HCT116 (cell line): ENCODE measurements at regions not wholly inside any gene's neighbourhood (a gene's known extent, or its start where the extent isn't known, plus 50 kb on each side); places are given as distances from the start of the nearest gene placed in this dataset.

Source experiments
- ATAC-seq: fragments of 200-7000 bp; cut with Tn5 transposase; 2 replicates; pipeline ENCODE4 v1.9.1; 2020; ENCODE audit warnings: mild to moderate bottlenecking, moderate library complexity
- BruUV-seq: library from RNA; stranded (reverse); fragments of 400-500 nt; replicated peaks from 2 replicates; lab custom pipeline; 2021; lab: Mats Ljungman, UMichigan
- CTCF ChIA-PET: fragments of 300-600 bp; sonication (Branson Sonifier 250); formaldehyde crosslinking; loops from one replicate; lab custom pipeline; 2021; ENCODE audit warnings: antibody characterized with exemption; lab: Charles Lee
- POLR2A ChIA-PET: fragments of 300-600, 350-600 bp; sonication (Branson Sonifier 250); formaldehyde crosslinking; loops from one replicate; lab custom pipeline; 2021; ENCODE audit warnings: antibody characterized with exemption; lab: Charles Lee
- RAD21 ChIA-PET, 2 experiments: fragments of 300-600 bp; sonication (Branson Sonifier 250); formaldehyde crosslinking; loops; one replicate each; lab custom pipeline; 2023; ENCODE audit warnings: low total read pairs in 2 of 2; ENCODE audit not compliant: uncharacterized antibody in 2 of 2, unreplicated experiment in 2 of 2, low non-redundant PET in 1 of 2; lab: Charles Lee
- DNase-seq: peaks from one replicate; pipeline ENCODE4 v3.0.0-alpha.2; 2010; ENCODE audit warnings: low read depth, low spot score
- H2AFZ ChIP-seq: fragments of 200-600 bp; shearing (Covaris generic), sonication (generic); 2 replicates; pipeline ENCODE4 v1.6.1; 2017; ENCODE audit warnings: low read depth, mixed run types, mixed read lengths, antibody characterized with exemption, low read length; ENCODE audit not compliant: poor library complexity, severe bottlenecking
- H3K27ac ChIP-seq: 2 replicates; pipeline ENCODE4 v1.5.1; 2012; ENCODE audit warnings: low read depth, low read length
- H3K27me3 ChIP-seq: fragments of 200-600 bp; sonication (generic); 2 replicates; pipeline ENCODE4 v1.6.1; 2016; ENCODE audit warnings: mixed run types, low read length, mixed read lengths; ENCODE audit not compliant: insufficient read depth
- H3K36me3 ChIP-seq, 2 experiments: fragments of 200-500 bp in 1 of 2; fragments of 200-600 bp in 1 of 2; sonication (Bioruptor generic) in 1 of 2; sonication (generic) in 1 of 2; 2 replicates each; pipeline versions ENCODE4 v1.5.1 to v1.6.1; 2014 to 2016; ENCODE audit warnings: low read length in 2 of 2, inconsistent platforms in 1 of 2, mixed read lengths in 1 of 2, mixed run types in 1 of 2; ENCODE audit not compliant: insufficient read depth in 2 of 2, control insufficient read depth in 1 of 2
- H3K4me1 ChIP-seq, 2 experiments: fragments of 200-600 bp in 1 of 2; sonication (generic) in 1 of 2; 2 replicates each; pipeline versions ENCODE4 v1.5.1 to v1.6.1; 2012 to 2017; ENCODE audit warnings: low read length in 2 of 2, inconsistent platforms in 1 of 2, mild to moderate bottlenecking in 1 of 2, mixed read lengths in 1 of 2, mixed run types in 1 of 2, moderate library complexity in 1 of 2; ENCODE audit not compliant: insufficient read depth in 2 of 2, control insufficient read depth in 1 of 2
- H3K4me2 ChIP-seq: fragments of 200-600 bp; sonication (generic); 2 replicates; pipeline ENCODE4 v1.6.1; 2017; ENCODE audit warnings: mixed run types, low read length, mixed read lengths
- H3K4me3 ChIP-seq, 2 experiments: fragments of 200-600 bp in 1 of 2; sonication (generic) in 1 of 2; replicated peaks in 1 of 2; 2 replicates each; pipeline ENCODE4 v1.5.1; 2011 to 2016; ENCODE audit warnings: low read length in 2 of 2, control low read depth in 1 of 2, low read depth in 1 of 2, mild to moderate bottlenecking in 1 of 2, mixed read lengths in 1 of 2, mixed run types in 1 of 2
- H3K79me2 ChIP-seq: fragments of 200-600 bp; sonication (generic); 2 replicates; pipeline ENCODE4 v1.6.1; 2017; ENCODE audit warnings: mild to moderate bottlenecking, mixed run types, low read length, moderate library complexity, mixed read lengths; ENCODE audit not compliant: insufficient read depth
- H3K9ac ChIP-seq: fragments of 200-600 bp; sonication (generic); 2 replicates; pipeline ENCODE4 v1.6.1; 2016; ENCODE audit warnings: low read length, mixed read lengths
- H3K9me2 ChIP-seq: fragments of 200-600 bp; sonication (generic), shearing (Covaris generic); 2 replicates; pipeline ENCODE4 v1.6.1; 2017; ENCODE audit warnings: mixed run types, mild to moderate bottlenecking, moderate library complexity; ENCODE audit not compliant: insufficient read depth
- H3K9me3 ChIP-seq, 2 experiments: fragments of 200-500 bp in 1 of 2; fragments of 200-600 bp in 1 of 2; sonication (Bioruptor generic) in 1 of 2; sonication (generic) in 1 of 2; 2 replicates each; pipeline ENCODE4 v1.6.1; 2014 to 2017; ENCODE audit warnings: low read length in 2 of 2, mixed read lengths in 2 of 2, inconsistent platforms in 1 of 2, low read depth in 1 of 2, mild to moderate bottlenecking in 1 of 2, mixed run types in 1 of 2, moderate library complexity in 1 of 2; ENCODE audit not compliant: control insufficient read depth in 1 of 2, insufficient read depth in 1 of 2
- H4K20me1 ChIP-seq: fragments of 200-600 bp; sonication (generic), shearing (Covaris generic); 2 replicates; pipeline ENCODE4 v1.6.1; 2017; ENCODE audit warnings: mixed run types, mild to moderate bottlenecking, moderate library complexity; ENCODE audit not compliant: insufficient read depth
- ATF3 ChIP-seq: IDR thresholded peaks from 2 replicates; pipeline ENCODE4 v1.6.1; 2012
- CEBPB ChIP-seq: IDR thresholded peaks from 2 replicates; pipeline ENCODE4 v1.6.1; 2012; ENCODE audit warnings: low read depth
- EGR1 ChIP-seq: IDR thresholded peaks from 2 replicates; pipeline ENCODE4 v1.6.1; 2012; ENCODE audit warnings: low read depth
- EZH2 ChIP-seq: fragments of 200-600 bp; sonication (generic); IDR thresholded peaks from 2 replicates; pipeline ENCODE4 v1.6.1; 2017; ENCODE audit warnings: antibody characterized with exemption, mixed run types
- FOSL1 ChIP-seq: IDR thresholded peaks from 2 replicates; pipeline ENCODE4 v1.6.1; 2012; ENCODE audit warnings: low read depth
- JUND ChIP-seq: IDR thresholded peaks from 2 replicates; pipeline ENCODE4 v1.6.1; 2012
- MAX ChIP-seq: IDR thresholded peaks from 2 replicates; pipeline ENCODE4 v1.6.1; 2012
- POLR2AphosphoS5 ChIP-seq: IDR thresholded peaks from 2 replicates; pipeline ENCODE4 v1.6.1; 2011; ENCODE audit warnings: mild to moderate bottlenecking, low read depth, low read length, moderate library complexity
- RAD21 ChIP-seq: IDR thresholded peaks from 2 replicates; pipeline ENCODE4 v1.6.1; 2012; ENCODE audit warnings: low read depth, mild to moderate bottlenecking
- SIN3A ChIP-seq: IDR thresholded peaks from 2 replicates; pipeline ENCODE4 v1.6.1; 2012; ENCODE audit warnings: low read depth
- SRF ChIP-seq: IDR thresholded peaks from 2 replicates; pipeline ENCODE4 v1.6.1; 2012; ENCODE audit warnings: low read depth
- TCF7L2 ChIP-seq: IDR thresholded peaks from 2 replicates; pipeline ENCODE4 v1.7.0; 2011; ENCODE audit warnings: borderline replicate concordance, inconsistent platforms; ENCODE audit not compliant: insufficient read depth, insufficient read length; ENCODE audit errors: extremely low read depth
- YY1 ChIP-seq: IDR thresholded peaks from 2 replicates; pipeline ENCODE4 v1.6.1; 2011; ENCODE audit warnings: low read length, low read depth, moderate library complexity, mild to moderate bottlenecking; ENCODE audit not compliant: insufficient replicate concordance; ENCODE audit errors: extremely low read depth
- ZBTB33 ChIP-seq: IDR thresholded peaks from 2 replicates; pipeline ENCODE4 v1.6.1; 2011; ENCODE audit warnings: mild to moderate bottlenecking, low read length, moderate library complexity; ENCODE audit not compliant: insufficient replicate concordance; ENCODE audit errors: extremely low read depth
- intact Hi-C: fragments of 100-400 bp; cut with micrococcal nuclease; formaldehyde crosslinking; loops from 2 replicates; pipeline ENCODE4 v1.10.0; 2022

- ChIA-PET RAD21 (no interaction called here), POLR2A (no interaction called here)
- H3K36me3 ChIP-seq, result no peaks in the 10 kb centered on the region
- no peak overlapping the region for H2AFZ ChIP-seq
- TF ChIP-seq EZH2, result no peak
- TF ChIP-seq YY1, result no peak
- TF ChIP-seq EGR1, result no peak
- no peak for TF ChIP-seq MAX
- no peak for TF ChIP-seq ATF3
- TF ChIP-seq RAD21, result no peak
- TF ChIP-seq POLR2AphosphoS5, result no peak
- no peak for TF ChIP-seq ZBTB33
- TF ChIP-seq SIN3A, result no peak
- TF ChIP-seq FOSL1, result no peak
- no peak for TF ChIP-seq TCF7L2
- no peak for TF ChIP-seq JUND
- no peak for TF ChIP-seq CEBPB
- no peak for TF ChIP-seq SRF
- TF ChIP-seq, all 23 proteins: peak for 0
- Histone ChIP-seq H3K4me1 (no peaks in the 10 kb centered on the region), H3K27ac (no peak overlapping the region), H3K9me3 (no peaks in the 10 kb centered on the region), H3K9me2 (no peaks in the 10 kb centered on the region), H3K79me2 (no peaks in the 10 kb centered on the region), H3K27me3 (no peaks in the 10 kb centered on the region), H3K4me3 (no peak overlapping the region), H3K9ac (no peak overlapping the region), H3K4me2 (no peak overlapping the region), H4K20me1 (no peaks in the 10 kb centered on the region; the same call in 1 of the 2 replicates)
- ATAC-seq (no peak), DNase-seq (no peak)
- CTCF ChIA-PET, result no interaction called here
- intact Hi-C loops, result no loop called here
- BruUV-seq, result no TSS peak
Measured at GRCh38 chr6:69589626-69590025, 207.2 kb downstream of the LMBRD1 start.
